8988T (cell line): ENCODE measurements at regions not wholly inside any gene's neighbourhood (a gene's known extent, or its start where the extent isn't known, plus 50 kb on each side); places are given as distances from the start of the nearest gene placed in this dataset.
"Not testable (repeated sequence)": the region's sequence is repeated elsewhere in the genome, so short reads cannot be mapped to it uniquely, and the experiment has no call there.

Experiments
- DNase-seq: peaks from one replicate; pipeline ENCODE4 v3.0.0; 2011

DNA sequence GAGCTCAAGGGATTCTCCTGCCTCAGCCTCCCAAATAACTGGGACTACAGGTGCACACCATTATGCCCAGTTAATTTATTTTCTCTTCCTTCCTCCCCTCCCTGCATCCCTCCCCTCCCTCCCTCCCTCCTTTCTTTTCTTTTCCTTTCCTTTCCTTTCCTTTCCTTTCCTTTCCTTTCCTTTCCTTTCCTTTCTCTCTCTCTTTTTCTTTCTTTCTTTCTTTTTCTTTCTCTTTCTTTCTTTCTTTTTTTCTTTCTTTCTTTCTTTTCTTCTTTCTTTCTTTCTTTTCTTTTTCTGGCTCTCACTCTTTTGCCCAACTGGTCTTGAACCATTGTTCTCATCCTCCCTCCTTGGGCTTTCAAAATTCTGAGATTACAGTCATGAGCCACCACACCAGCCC lies 873.0 kb upstream of the KLHL1 start:
- not testable (repeated sequence) for DNase-seq

DNA sequence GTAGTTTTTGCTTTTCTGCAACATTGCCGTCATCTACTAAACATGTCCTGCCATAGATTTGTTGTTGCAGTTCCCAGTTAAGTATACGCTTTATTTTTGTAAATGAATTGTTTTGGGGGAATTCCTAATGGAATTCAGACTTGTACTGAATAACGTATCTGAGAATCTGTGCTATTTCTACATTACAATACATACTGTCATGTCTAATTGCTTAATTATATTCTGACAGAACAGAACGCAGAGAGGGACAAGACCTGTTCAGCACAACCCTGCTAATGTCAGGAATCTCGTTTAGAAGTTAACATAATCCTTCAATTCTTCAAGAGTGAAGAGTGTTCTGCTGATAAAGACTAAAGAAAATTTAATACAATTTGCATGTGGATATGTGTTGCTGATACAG lies 861.1 kb upstream of the KLHL1 start:
- DNase-seq = no peak

DNA sequence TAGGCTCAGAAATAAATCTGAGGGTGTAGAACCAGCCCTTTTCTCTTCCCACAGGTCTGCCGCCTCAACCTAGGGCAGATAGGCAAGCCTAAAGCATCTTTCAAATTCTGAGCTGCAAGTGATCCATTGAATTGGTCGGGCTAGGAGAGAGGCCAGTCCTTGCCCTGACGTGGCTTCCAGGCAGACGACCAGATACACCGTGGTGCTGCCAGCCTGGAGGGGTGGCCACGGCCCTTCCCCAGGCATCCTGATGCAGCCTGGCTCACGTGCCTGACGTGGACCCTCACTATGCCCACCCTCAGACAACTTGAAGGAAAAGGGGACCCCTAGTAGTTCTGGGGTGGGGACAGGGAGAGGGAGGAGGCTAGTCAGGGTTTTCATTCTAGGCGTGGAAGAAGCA lies 859.3 kb upstream of the KLHL1 start:
- no peak for DNase-seq

DNA sequence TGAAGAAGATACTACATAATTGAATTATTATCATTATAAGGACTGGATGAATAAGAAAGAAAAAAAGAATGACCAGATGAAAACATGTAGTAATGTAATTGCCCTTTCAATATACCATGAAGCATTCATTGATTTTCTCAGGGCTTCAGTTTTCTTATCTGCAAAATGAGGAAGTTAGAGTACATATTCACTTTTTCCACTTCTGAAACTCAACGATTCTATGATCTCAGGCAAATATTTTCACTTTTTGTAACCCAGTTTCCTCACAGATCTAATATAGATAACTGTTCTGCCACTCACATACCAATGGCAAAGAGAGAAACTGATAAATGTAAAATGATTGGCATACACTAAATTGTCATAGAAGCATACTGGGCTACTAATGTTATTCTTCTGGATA lies 856.6 kb upstream of the KLHL1 start:
- DNase-seq = no peak

DNA sequence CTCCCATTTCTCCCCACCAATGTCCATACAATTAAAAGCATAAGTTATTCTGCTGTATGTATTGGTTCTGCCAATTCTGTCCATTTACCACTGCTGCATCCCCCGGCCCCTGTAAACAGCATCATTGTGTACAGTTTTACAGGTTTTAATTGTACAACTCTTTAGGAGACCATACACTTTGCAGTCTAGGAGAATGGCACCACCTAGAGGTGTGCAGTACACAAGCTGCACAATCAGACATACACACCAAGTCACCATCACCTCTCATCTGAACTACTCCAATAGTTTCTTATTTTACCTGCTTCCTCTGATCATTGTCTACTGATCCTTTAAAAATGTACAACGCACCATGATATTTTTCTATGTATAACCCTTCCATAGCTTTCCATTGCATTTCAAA lies 855.9 kb upstream of the KLHL1 start:
- no peak for DNase-seq

DNA sequence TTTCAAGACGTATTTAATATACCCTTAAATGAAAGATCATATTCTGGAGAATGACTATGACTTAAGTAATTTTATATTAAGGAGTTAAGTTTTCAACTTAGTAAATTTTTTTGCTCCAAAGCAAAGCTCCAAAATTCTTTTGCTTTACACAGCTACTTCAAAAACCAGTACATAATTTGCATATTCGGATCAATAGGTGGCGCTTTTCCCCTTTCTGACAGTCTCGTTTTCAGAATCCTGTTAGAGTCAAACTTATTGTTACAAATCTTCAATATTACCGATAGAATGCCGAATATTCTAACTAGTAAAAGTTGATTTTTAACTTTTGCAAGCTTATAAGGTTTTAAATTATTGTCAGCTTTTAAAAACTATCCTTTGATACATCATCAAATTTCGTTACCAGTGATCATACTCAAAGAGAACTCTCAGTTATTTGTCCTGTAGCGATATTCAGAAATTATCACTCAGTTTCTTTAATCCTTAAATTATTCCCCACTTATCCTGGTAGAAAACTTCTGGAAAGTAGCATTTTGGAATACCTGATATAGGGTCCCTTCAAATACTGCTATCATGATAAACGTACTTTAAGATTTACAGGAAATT lies 852.7 kb upstream of the KLHL1 start:
- DNase-seq = no peak

DNA sequence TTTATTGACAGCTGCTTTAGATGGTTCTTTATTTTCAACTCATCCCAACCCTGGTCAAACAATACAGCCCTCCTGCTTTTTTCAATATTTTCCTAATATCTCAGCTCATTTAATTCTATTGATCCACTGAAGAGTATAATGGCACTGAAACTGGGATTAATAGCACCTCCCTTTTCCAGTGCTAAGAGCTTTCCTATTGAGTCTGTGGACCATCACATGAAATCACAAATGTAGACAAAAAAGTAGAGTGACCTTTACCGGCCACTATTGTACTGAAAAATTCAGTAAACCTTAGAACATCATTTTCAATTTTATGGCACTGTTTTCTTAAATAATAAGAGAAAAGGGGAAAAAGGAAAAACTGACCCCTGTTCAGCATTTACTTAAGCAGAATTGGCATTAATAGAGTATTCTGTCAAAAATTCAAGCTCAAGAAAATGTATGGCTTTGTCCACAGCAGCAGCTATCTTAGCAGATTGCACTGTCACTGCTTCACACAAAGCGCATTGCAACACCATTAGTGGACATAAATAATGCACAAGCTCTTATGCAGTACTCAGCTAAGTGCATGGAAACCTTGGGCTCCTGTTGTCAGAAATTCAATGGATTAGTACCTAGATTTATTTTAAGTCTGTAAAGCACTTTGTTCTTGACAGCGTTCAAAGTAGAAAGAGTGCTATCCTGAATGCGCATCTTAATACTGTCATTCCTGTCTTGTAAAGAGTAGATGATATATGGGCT lies 851.0 kb upstream of the KLHL1 start:
- no peak for DNase-seq

DNA sequence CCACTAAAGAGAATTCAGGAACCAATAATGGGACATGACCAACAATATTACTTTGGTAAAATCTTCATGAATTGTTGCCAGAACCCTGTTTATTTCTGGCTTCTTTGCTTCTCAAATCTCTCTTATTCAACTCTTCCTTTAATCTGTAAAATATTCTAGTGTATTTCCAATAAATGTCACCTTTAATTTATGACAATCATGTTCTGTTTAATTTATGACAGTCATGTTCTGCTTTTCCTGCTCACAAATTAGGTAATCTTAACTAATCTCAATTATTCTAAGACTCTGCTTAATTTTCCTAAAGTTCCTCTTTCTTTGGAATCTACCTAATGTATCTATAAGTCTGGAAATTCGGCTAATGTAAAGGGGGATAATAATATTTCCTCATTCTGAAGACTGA lies 847.6 kb upstream of the KLHL1 start:
- DNase-seq = no peak

DNA sequence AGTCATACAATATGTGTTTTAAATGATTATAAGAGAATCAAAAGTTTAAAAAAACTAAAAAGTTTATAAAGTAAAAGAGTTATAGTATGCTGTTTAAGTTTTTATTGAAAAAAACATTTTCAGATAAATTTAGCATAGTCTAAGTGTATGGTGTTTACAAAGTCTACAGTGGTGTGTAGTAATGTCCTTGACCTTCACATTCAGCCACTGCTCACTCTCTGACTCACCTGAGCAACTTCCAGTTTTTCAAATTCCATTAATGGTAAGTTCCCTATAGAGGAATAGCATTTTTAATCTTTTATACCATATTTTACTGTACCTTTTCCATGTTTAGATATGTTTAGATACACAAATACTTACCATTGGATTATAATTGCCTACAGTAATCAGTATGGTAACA lies 842.4 kb upstream of the KLHL1 start:
- no peak for DNase-seq

DNA sequence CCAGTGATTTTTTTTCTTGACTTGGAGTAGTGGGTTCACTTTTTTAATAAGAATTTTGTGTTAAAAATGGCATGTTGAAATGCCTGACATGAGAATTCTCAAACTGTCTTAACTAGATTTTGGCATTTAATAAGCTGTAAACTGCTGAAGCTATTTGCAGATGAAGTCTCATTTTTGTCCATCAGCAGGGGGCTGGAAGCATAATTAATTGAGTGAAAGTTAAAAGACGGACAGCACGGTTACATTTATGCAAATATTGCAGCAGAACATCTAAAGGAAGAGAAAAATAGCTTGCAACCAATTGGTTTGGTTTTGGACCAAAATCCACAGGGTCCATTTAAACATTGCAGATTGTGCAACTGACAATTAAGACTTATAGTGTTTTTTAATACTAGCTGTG lies 837.3 kb upstream of the KLHL1 start:
- no peak for DNase-seq

DNA sequence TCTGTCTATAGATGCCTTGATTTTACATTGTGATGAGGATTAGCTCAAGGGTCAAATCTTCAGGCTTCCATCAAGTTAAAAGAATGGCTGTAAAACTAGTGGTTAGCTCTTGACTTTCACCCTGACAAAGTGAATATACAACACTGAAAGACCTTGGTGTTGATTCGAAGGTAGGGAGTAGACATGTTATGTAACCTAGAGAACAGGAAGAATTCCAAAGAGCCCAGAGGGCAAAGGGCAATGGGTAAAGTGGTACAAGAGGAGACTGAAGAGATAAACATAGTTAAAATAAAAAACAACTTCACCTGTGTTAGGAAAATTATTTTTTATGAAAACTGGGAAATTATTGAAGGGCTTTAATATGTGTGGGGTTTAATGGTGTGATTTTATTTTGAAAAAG lies 833.2 kb upstream of the KLHL1 start:
- DNase-seq = no peak

DNA sequence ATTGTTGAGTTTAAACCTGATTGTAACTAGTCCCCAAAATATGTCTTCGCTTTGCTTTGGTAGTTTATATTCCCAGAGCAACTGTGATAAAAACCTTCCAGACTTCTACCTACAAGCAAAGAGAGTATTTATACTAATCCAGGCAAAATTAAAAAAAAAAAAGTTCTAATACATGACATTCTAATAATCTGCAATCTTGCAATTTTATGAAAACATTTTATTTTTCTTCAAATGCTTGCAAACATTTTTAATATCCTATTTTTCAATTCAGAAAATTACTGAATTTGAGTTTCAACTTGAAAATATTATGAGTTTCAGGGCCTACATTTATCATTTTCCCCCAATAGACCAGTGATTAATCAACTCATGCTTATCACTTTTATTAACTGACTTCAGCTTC lies 830.2 kb upstream of the KLHL1 start:
- DNase-seq = no peak

DNA sequence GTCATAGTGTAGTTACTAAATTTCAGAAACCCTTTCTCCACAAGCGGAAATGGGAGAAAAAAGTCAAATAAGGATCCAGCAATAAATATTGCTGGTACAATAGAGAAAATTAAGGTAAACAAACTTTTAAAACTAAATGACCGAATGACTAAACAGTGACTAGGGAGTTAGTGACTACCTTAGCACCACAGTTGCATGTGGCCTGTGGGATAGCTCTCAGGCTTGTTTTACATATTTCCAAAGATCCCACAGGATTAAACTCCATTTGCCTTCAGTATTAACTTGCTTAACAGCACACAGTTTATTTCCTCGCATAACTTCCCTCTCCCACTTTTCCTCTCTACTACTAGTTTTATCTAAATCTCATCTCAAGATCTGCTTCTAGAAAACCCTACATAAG lies 824.3 kb upstream of the KLHL1 start:
- no peak for DNase-seq

DNA sequence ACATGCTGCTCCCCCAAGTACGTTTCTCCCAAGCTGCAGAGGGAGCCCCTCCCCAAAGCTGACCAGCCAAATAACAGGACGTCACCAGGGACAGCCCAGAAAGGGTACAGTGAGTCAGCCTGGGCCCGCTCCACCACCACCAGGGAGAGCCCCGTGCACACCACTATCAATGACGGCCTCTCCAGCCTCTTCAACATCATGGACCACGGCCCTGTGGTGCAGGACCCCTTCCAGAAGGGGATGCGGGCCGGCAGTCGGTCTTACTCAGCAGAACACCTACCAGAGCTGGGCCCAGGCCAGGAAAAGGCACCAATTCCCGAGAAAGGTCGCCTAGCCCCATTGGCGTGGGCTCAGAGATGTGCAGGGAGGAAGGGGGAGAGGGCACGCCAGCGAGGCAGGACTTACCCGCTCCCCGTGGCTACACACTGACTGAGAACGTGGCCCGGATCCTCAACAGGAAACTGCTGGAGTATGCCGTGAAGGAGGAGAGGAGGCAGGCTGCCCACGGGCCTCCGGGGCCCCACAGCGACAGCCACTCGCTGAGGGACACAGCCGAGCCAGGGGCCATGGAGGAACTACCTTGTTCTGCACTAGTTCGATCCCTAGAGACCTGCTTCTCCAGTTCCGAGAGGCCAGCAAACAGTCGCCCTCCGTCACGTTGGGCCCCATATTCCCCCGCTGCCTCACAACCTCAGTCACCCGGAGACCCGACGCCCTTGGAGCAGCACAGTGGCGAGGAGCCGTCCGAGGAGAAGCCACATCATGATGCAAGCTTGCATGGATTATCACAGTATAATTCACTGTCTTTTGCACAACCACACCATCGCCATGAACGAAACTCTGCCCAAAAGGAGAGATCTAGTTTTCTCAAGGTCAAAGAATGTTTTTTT lies 815.9 kb upstream of the KLHL1 start:
- DNase-seq = no peak

DNA sequence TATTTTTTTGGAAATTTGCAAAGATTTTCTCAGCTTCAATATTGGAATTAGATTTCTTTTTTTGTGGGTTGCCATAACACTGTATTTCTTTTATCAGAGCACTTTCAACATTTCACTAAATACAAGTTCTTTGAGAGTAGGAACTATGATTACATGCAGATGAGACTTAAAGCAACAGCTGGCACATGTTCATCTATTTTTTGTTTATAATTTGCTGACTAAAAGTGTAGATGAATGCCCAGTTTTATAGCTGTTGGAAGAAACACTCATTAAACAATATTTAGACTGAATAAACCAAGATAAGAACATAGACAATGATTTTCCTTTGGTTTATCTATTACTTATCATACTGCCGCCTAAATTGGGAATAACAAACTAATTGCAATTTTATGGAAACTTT lies 803.0 kb upstream of the KLHL1 start:
- no peak for DNase-seq

DNA sequence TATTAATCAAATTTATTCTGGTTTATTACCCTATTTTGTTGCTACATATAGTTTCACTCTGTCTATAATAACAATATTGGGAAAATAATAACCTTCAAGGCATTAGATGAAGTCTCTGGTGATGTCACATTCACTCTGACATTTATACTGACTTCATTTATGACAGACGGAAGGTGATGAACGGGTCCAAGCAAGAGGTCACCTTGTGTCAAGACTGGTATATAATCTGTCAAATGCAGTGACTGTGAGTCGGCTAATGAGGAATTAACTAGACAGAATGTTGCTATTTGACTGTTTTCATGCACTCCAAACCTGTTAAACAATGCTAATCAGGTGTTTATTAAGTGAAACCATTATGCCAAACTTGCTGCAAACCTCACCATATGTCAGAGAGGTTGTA lies 800.5 kb upstream of the KLHL1 start:
- no peak for DNase-seq

DNA sequence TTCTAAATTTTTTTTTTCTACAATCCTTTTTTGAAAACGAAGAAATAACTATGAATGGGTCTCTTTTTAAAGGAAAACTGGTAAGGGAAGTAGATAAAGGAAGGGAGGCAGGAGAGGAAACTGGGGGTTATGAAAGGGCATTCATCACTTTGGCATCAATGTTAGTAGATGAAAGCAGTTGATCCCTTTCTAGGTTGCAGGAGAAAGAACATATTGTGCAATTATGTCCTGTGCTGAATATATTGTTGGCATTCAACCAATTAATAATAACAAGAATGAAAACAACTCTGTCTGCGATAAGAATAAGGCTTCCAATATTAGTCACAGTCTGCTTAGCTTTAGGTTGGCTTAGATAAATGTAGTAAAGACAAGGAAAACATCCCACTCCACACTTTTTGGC lies 796.8 kb upstream of the KLHL1 start:
- no peak for DNase-seq

DNA sequence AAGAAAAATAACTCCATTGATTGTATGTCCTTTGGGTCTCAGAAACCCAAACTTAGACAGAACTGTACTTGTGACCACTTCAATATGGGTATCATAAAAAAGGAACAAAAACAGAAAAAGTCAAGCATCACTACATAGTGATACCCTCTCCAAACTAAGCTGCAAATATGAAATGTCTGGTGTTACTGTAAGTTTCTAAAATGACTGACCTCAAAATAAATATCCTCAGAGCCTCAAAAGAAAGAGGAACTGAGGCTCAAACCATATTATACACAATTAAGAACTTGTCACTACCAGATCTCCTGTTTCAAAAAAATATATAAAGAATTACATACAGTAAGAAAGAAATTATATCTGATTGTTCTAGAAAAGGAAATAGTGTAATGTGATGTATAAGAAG lies 787.9 kb upstream of the KLHL1 start:
- no peak for DNase-seq

DNA sequence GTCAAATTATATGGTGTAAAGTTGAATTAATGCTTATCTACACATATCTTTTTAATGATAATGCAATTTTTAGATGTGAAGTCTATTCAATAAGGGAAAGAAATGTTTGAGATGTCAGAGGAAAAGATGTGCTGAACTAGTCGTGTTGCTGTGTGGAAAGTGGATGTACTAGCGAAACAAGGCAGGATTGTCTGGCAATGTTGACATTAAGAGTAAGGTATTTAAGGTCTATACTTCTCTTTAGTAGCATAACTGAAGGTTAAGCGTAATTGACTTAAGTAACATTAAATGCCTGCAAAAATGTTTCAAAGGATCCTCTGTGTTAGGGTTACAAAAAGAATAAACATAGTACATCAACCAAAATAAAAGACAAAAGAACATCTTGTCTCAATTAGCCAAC lies 787.3 kb upstream of the KLHL1 start:
- DNase-seq = no peak

DNA sequence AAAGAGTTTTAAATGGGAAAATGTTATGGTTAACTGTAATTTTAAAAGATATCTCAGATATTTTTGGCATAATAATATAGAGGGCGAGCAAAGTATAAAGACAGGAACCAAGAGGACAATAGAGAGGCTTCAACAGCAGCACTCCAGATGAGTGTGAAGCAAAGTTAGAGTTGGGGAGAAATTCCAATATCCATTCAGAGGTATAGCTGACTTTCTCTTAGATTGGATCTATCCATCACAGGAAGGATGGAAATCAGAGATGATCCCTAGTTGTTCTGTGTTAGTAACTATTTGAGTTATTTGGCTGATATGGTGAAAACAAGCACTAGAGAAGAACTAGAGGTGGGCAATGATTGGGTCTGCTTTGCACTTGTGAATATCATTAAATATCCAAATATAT lies 786.0 kb upstream of the KLHL1 start:
- DNase-seq = no peak

DNA sequence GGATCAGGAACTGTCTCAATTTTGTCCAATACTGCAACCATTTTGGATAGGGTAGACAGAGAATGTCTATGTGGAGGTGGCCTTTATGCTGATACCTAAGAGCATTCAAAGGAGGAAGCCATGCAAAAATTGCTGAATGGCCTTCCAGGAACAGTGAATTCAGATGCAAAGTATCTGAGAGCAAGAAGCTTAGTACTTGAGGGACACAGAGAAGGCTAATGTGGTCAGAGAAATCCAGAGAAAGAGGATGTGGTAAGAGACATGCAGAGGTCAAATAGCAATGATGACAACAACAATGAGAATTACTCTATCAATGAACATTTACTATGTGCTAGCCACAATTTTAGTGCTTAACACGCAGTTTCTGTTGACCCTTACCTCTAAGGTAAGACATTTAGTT lies 785.6 kb upstream of the KLHL1 start:
- DNase-seq = no peak

DNA sequence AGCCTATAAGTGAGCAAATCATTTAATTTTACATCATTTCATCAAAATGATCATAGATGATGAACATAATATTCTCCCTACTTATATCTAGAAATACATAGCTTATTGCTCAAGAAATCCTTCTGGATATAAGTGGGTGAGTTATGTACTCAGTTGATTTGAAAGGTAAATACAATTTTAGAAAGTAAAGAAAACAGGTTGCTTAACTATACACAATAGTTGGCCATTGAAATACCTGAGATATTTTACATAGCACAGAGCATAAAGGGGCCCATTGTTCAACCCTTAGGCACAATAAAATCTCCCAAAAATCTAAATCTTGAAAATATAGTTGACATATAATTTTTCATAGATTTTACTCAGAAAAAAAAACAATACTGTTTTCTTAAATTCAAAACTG lies 782.0 kb upstream of the KLHL1 start:
- no peak for DNase-seq

DNA sequence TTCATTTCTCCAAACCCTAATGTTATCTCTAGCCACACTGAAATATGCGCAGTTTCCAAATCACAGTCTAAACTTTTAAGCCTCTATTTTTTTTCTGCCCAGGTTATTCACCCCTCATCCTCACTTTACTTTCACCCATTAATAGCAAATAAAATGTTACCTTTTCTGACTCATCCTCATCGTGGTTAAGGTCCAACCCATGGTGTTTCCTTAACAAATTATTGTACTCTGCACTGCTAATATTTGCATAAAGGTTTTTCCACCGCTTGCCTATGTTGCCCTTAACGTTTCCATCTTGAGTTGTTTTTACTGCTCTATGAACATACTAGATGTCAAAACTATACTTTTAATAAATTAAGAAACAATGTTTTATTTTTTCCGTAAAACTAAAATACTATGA lies 780.9 kb upstream of the KLHL1 start:
- no peak for DNase-seq

DNA sequence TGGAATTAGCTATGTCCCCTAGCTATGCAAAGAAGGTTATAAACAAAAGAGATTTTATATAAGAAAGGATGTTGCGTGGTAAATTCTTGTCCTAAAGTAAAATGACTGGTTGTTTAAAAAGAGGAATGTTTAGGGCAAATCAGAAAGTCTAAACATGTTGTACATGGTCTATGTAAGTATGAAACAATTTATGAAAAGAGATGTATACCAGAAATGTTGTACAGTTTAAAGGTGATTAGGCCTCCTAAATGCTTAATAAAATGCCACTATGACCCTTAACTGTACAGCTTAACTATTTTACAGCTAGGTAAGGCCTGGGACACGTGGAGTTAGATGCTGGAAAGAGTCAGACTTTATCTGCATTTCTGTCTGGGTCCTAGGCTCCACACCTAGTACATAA lies 775.9 kb upstream of the KLHL1 start:
- DNase-seq = no peak
